Panc1 (cell line): ENCODE measurements at regions not wholly inside any gene's neighbourhood (a gene's known extent, or its start where the extent isn't known, plus 50 kb on each side); places are given as distances from the start of the nearest gene placed in this dataset.

Source experiments
- ATAC-seq: fragments of 200-7000 bp; cut with Tn5 transposase; 2 replicates; pipeline ENCODE4 v1.9.1; 2020; ENCODE audit warnings: mild to moderate bottlenecking, moderate library complexity
- BruUV-seq: library from RNA; stranded (reverse); fragments of 400-500 nt; replicated peaks from 2 replicates; lab custom pipeline; 2021; lab: Mats Ljungman, UMichigan
- CTCF ChIA-PET: fragments of 300-600 bp; sonication (Branson Sonifier 250); formaldehyde crosslinking; loops from one replicate; lab custom pipeline; 2022; ENCODE audit warnings: antibody characterized with exemption; lab: Charles Lee
- POLR2A ChIA-PET: fragments of 300-600 bp; sonication (Branson Sonifier 250); formaldehyde crosslinking; loops from one replicate; lab custom pipeline; 2022; ENCODE audit warnings: antibody characterized with exemption; lab: Charles Lee
- DNase-seq: peaks from one replicate; pipeline ENCODE4 v3.0.0-alpha.2; 2010; ENCODE audit warnings: low read depth, low spot score
- H3K27ac ChIP-seq: 2 replicates; pipeline ENCODE4 v1.5.1; 2011; ENCODE audit warnings: mild to moderate bottlenecking, low read length, inconsistent platforms
- H3K27me3 ChIP-seq: fragments of 200-500 bp; sonication (Bioruptor generic); 2 replicates; pipeline ENCODE4 v1.6.0; 2014; ENCODE audit warnings: low read length, inconsistent platforms; ENCODE audit not compliant: control insufficient read depth, insufficient read depth
- H3K36me3 ChIP-seq: fragments of 200-500 bp; sonication (Bioruptor generic); 2 replicates; pipeline ENCODE4 v1.5.1; 2014; ENCODE audit warnings: inconsistent platforms, mild to moderate bottlenecking, low read length, moderate library complexity; ENCODE audit not compliant: control insufficient read depth, insufficient read depth
- H3K4me1 ChIP-seq: 2 replicates; pipeline ENCODE4 v1.5.1; 2011; ENCODE audit warnings: inconsistent platforms, mild to moderate bottlenecking, low read length, moderate library complexity; ENCODE audit not compliant: control insufficient read depth, insufficient read depth
- H3K4me3 ChIP-seq, 2 experiments: 2 replicates each; pipeline ENCODE4 v1.5.1; 2011 to 2012; ENCODE audit warnings: low read depth in 2 of 2, low read length in 2 of 2, mild to moderate bottlenecking in 2 of 2, inconsistent platforms in 1 of 2, moderate library complexity in 1 of 2
- H3K9me3 ChIP-seq: fragments of 200-500 bp; sonication (Bioruptor generic); 2 replicates; pipeline ENCODE4 v1.5.1; 2014; ENCODE audit warnings: low read depth, mild to moderate bottlenecking, inconsistent platforms, low read length, moderate library complexity; ENCODE audit not compliant: control insufficient read depth, insufficient read depth
- POLR2AphosphoS5 ChIP-seq: IDR thresholded peaks from 2 replicates; pipeline ENCODE4 v1.6.1; 2012; ENCODE audit warnings: mild to moderate bottlenecking, low read depth, low read length, moderate library complexity
- SIN3A ChIP-seq: IDR thresholded peaks from 2 replicates; pipeline ENCODE4 v1.6.1; 2012; ENCODE audit warnings: low read depth, mild to moderate bottlenecking, low read length, moderate library complexity, borderline replicate concordance; ENCODE audit not compliant: insufficient read depth
- TCF7L2 ChIP-seq: IDR thresholded peaks from 2 replicates; pipeline ENCODE4 v1.6.1; 2011; ENCODE audit warnings: mild to moderate bottlenecking, low read depth, low read length, inconsistent platforms
- in situ Hi-C: cut with HindIII; loops from 2 replicates; pipeline ENCODE4 v1.10.0; 2016; ENCODE audit warnings: low sequenced_read_pairs, low pct_unique_long_range_greater_than_20kb
- intact Hi-C: fragments of 100-400 bp; cut with micrococcal nuclease; formaldehyde crosslinking; loops from one replicate; pipeline ENCODE4 v1.10.0; 2022; ENCODE audit not compliant: unreplicated experiment
- TF ChIP-seq, protein P1 (sequence below), 2 experiments: IDR thresholded peaks; 2 replicates each; pipeline ENCODE4 v1.6.1; 2011 to 2012; ENCODE audit warnings: low read depth in 2 of 2, control low read depth in 1 of 2, low read length in 1 of 2, mild to moderate bottlenecking in 1 of 2, moderate library complexity in 1 of 2; ENCODE audit not compliant: insufficient read depth in 1 of 2
- TF ChIP-seq, protein P2 (sequence below): fragments of 450-650 bp; IDR thresholded peaks from 2 replicates; pipeline ENCODE4 v1.5.1; 2017; ENCODE audit warnings: mild to moderate bottlenecking

DNA sequence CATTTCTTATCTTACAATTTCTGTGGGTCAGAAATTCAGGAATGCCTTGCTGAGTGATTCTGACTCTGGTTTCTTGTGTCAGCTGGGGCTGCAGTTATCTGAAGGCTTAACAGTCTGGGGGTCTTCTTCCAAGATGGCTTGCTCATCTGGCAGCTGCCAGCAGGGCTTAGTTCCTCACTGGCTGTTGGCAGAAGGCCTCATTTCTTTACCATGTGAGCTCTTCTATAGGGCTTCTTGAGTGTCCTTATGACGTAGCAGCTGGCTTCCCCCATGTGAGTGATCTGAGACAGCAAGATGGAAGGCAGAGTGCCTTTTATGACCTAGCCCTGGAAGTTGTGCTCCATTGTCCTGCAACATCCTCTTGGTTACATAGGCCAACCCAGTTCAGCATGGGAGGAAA is 82.0 kb upstream of the PDZRN3 start:
- H3K4me1 ChIP-seq = no peaks in the 10 kb centered on the region
- DNase-seq (no peak), ATAC-seq (no peak)
- TF ChIP-seq TCF7L2 (no peak), POLR2AphosphoS5 (no peak), SIN3A (no peak)
- TF ChIP-seq, protein P1, sequence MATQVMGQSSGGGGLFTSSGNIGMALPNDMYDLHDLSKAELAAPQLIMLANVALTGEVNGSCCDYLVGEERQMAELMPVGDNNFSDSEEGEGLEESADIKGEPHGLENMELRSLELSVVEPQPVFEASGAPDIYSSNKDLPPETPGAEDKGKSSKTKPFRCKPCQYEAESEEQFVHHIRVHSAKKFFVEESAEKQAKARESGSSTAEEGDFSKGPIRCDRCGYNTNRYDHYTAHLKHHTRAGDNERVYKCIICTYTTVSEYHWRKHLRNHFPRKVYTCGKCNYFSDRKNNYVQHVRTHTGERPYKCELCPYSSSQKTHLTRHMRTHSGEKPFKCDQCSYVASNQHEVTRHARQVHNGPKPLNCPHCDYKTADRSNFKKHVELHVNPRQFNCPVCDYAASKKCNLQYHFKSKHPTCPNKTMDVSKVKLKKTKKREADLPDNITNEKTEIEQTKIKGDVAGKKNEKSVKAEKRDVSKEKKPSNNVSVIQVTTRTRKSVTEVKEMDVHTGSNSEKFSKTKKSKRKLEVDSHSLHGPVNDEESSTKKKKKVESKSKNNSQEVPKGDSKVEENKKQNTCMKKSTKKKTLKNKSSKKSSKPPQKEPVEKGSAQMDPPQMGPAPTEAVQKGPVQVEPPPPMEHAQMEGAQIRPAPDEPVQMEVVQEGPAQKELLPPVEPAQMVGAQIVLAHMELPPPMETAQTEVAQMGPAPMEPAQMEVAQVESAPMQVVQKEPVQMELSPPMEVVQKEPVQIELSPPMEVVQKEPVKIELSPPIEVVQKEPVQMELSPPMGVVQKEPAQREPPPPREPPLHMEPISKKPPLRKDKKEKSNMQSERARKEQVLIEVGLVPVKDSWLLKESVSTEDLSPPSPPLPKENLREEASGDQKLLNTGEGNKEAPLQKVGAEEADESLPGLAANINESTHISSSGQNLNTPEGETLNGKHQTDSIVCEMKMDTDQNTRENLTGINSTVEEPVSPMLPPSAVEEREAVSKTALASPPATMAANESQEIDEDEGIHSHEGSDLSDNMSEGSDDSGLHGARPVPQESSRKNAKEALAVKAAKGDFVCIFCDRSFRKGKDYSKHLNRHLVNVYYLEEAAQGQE (IDR thresholded peaks at IDR 0.05; ENCODE audit: insufficient read depth in 1 of 2, low read depth in 2 of 2, low read length in 1 of 2) = no peak
- TF ChIP-seq, protein P2, sequence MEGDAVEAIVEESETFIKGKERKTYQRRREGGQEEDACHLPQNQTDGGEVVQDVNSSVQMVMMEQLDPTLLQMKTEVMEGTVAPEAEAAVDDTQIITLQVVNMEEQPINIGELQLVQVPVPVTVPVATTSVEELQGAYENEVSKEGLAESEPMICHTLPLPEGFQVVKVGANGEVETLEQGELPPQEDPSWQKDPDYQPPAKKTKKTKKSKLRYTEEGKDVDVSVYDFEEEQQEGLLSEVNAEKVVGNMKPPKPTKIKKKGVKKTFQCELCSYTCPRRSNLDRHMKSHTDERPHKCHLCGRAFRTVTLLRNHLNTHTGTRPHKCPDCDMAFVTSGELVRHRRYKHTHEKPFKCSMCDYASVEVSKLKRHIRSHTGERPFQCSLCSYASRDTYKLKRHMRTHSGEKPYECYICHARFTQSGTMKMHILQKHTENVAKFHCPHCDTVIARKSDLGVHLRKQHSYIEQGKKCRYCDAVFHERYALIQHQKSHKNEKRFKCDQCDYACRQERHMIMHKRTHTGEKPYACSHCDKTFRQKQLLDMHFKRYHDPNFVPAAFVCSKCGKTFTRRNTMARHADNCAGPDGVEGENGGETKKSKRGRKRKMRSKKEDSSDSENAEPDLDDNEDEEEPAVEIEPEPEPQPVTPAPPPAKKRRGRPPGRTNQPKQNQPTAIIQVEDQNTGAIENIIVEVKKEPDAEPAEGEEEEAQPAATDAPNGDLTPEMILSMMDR = no peak
- H3K4me3 ChIP-seq = no peak overlapping the region
- H3K36me3 ChIP-seq = no peaks in the 10 kb centered on the region
- H3K27ac ChIP-seq = no peak overlapping the region
- no peaks in the 10 kb centered on the region for H3K27me3 ChIP-seq
- ChIA-PET CTCF (no interaction called here), POLR2A (no interaction called here)
- in situ Hi-C loops = no loop called here
- BruUV-seq = no TSS peak
- intact Hi-C loops = no loop called here
- no peaks in the 10 kb centered on the region for H3K9me3 ChIP-seq

DNA sequence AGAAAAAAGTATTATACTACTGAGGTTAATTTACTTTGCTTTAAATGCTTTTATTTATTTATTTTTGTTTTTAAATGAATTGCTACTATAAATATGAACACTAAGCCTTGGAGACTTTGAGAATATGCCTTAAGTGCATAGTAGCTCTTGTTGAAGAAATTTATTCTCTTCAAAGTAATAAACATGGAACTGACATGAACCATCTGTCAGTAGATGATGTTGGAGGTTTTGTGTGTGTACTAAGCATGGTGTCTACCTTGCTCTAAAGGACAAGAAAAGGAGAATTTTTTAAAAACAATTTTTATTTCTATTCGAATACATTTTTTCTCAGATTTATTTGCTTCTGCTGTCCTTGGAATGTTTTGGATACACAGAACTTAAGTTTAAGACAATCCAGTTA is 81.1 kb upstream of the PDZRN3 start:
- POLR2A ChIA-PET = no interaction called here
- in situ Hi-C loops = no loop called here
- Histone ChIP-seq H3K27me3 (no peaks in the 10 kb centered on the region), H3K4me1 (no peaks in the 10 kb centered on the region), H3K4me3 (no peak overlapping the region), H3K9me3 (no peaks in the 10 kb centered on the region), H3K36me3 (no peaks in the 10 kb centered on the region), H3K27ac (no peak overlapping the region)
- no peak for ATAC-seq
- CTCF ChIA-PET = no interaction called here
- intact Hi-C loops = no loop called here
- no peak for DNase-seq
- TF ChIP-seq, protein P1 (IDR thresholded peaks at IDR 0.05; ENCODE audit: insufficient read depth in 1 of 2, low read depth in 2 of 2, low read length in 1 of 2) = no peak
- no peak for TF ChIP-seq TCF7L2
- TF ChIP-seq SIN3A = no peak
- TF ChIP-seq, protein P2 = no peak
- TF ChIP-seq POLR2AphosphoS5 = no peak
- BruUV-seq = no TSS peak
